Omental fat pad (tissue), 3 donors: ENCODE measurements at regions not wholly inside any gene's neighbourhood (a gene's known extent, or its start where the extent isn't known, plus 50 kb on each side); places are given as distances from the start of the nearest gene placed in this dataset.

Experiments used
- ATAC-seq: fragments of 150-250 bp; one replicate; pipeline ENCODE4 v1.9.1; 2016; ENCODE audit warnings: mild to moderate bottlenecking, moderate library complexity; ENCODE audit not compliant: low FRiP score
- DNase-seq: peaks from one replicate; pipeline ENCODE4 v3.0.0-alpha.2; 2019; ENCODE audit warnings: low spot score
- TF ChIP-seq, protein P1 (sequence below), 3 donors: fragments of 450-650 bp; IDR thresholded peaks; one replicate each; pipeline ENCODE4 v1.5.1; 2016 to 2017; ENCODE audit warnings: antibody characterized with exemption in 3 of 3, mild to moderate bottlenecking in 3 of 3, moderate library complexity in 2 of 3

DNA sequence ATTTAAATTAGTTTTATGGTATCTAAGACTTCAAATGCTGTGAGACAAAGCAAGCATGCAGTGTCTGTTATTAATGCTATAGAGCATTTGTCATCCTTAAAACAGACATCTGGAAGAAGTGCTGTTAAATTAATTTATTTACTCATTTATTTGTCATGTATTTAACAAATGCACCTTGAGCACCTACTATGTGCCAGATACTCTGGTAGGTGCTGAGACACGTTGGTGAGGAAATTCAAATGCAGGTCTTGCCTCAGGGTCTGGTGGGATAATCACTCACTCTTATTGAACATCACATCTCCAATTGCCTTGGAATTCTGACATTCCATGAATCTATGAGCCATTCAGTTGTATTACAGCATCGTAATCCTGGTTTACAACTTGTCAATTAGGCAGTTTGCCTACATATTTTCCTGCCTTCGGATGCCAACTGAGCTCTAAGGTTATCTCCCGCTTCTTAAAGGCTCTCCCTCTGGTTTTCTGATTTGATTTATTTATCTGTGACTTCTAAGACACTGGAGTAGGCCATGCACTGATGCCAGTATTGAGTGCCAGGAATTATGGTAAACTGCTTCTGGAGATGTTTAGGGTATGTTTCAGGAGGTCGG lies 56.0 kb upstream of the RPS23 start:
- DNase-seq (no peak), ATAC-seq (no peak)
- TF ChIP-seq, protein P1, sequence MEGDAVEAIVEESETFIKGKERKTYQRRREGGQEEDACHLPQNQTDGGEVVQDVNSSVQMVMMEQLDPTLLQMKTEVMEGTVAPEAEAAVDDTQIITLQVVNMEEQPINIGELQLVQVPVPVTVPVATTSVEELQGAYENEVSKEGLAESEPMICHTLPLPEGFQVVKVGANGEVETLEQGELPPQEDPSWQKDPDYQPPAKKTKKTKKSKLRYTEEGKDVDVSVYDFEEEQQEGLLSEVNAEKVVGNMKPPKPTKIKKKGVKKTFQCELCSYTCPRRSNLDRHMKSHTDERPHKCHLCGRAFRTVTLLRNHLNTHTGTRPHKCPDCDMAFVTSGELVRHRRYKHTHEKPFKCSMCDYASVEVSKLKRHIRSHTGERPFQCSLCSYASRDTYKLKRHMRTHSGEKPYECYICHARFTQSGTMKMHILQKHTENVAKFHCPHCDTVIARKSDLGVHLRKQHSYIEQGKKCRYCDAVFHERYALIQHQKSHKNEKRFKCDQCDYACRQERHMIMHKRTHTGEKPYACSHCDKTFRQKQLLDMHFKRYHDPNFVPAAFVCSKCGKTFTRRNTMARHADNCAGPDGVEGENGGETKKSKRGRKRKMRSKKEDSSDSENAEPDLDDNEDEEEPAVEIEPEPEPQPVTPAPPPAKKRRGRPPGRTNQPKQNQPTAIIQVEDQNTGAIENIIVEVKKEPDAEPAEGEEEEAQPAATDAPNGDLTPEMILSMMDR (IDR thresholded peaks at IDR 0.05) = no peak

DNA sequence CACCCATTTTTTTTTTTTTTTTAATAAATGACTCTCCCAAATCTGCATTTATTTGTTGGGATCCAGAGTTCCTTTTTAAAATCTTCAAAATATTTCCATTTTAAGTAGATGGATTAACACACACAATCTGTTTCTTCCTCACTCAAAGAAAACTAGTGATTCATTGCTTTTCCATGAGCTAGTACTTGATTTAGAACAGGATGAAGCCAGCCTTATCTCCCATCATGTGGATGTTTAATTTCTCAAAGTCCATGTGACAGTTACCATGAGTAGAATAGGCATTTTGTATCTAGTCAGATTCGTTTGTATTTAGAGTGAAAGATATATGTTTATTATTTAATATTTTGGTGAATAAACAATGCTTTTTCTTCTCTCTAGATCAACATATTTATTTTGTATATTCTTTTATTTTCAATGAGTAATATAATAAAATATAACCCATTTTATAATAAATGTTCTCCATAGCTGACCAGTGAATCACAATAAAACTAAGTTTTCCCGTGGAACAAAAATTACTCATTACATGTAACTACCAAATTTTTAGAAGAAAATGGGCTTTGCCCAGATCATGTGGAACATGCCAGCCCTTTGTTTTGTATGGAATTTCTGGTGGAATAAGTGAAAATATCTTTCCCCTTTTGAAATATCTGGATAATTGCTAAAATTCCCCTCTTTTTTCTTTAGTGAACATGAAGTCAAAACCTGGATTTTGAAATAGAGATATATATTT lies 54.9 kb upstream of the RPS23 start:
- DNase-seq = no peak
- TF ChIP-seq, protein P1 (IDR thresholded peaks at IDR 0.05) = no peak
- ATAC-seq = no peak

DNA sequence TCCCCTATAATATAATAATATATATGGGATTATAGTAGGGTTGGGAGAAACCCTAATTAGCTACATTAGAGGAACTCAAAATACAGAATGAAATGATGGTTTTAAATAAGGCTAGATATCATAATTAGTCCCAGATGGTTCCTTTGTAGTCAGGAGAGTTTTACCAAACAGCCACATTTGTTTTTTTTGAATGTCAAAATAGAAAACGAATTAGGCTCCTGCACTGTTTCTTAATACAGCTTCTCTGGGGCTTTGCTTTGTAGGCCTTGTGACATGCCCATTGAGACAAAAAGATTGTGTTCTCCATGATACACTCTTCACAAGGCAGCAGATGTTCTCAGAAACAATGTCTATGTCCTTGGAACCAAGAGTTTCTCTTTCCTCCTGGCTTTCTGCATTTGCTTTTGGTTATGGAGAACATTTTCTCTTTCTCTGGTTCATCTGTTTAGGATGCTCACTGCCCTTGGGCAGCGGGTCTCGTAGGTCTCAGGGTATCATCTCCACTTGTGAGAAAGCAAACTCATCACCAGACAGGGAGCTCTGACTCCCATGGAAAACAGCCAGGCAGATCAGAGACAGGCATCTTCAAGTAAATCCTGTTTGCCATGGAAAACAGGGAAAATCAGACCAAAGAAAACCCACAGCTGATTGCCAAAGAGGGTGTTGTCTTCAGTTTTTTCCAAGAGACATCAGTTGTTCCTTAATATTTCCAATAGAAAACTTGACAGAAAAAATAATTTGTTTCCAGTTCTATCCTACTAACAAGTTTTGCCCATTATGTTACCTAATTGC lies 54.1 kb upstream of the RPS23 start:
- no peak for ATAC-seq
- DNase-seq = no peak
- TF ChIP-seq, protein P1 (IDR thresholded peaks at IDR 0.05) = no peak

DNA sequence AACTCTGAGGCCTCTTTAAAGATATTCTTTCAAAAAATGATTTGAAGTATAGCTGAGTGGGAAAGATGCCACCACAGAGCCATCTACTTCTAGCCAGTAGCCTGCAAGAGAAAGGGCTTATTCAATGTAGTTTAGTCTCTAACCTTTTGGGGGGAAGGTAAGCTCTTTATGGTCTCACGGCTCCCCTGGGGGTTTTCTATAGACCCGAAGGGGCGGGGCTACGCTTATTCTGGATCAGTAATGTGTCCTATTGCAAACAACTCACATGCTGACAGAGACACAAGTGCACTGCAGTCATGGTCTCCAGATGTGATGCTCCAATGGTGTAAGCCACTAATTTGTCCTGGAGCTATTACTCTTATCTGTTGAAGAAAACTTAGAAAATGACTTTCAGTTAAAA lies 53.4 kb upstream of the RPS23 start:
- DNase-seq (no peak), ATAC-seq (no peak)
- TF ChIP-seq, protein P1 (IDR thresholded peaks at IDR 0.05) = no peak

DNA sequence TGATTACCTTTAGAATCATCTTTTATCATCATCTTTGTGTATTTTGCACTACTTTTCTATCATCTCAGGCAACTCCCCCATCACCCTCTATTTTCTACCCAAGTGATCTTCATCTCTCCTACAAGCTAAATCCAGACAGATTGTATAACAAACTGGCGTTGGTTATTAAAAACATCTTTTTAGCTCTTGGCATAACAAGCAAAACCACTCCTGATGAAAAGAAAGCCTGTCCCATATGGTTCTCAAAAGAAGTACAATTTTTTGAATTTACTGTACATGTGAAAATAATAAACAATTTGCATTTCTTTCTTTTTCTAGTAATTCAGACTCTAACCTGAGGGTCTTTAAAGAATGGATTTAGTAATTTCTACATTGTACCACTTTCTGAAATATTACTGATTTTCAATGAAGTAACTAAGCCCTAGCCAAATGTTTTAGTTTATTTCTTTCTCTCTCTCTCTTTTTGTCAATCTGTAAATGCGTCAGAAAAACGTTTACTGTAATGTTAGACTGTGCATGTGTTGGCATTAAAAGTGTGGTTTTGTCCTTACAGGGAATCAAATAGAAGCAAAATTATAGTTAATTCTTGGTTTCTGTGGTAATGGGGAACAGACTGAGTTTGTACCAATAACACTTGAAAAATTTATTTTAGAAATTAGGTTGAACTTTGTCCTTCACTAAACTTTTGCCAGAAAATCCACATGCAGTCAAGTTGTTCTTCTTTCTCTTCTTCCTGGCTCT lies 52.5 kb upstream of the RPS23 start:
- TF ChIP-seq, protein P1 (IDR thresholded peaks at IDR 0.05) = no peak
- DNase-seq (no peak), ATAC-seq (no peak)

DNA sequence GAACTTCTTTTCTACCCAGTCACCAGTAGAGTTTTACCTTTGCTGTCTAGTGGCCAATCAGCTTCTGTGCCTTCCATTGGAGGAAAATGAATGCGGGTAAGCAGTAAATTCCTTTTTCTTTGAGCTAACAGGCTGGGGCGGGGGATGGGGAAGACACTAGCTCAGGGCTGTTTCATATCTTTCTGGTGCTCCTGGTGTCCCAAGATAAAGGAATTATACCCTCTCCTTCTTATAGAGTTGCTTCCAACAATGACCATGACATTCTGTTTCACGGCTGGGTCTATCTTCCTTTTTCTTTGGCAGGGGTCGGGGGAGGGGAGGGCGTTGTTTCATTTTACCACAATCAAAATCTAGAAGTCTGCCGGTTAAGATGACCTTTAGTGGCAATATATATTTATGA lies 51.2 kb upstream of the RPS23 start:
- TF ChIP-seq, protein P1 (IDR thresholded peaks at IDR 0.05) = no peak
- DNase-seq (no peak), ATAC-seq (no peak)
